GM19438 (cell line): ENCODE measurements at regions not wholly inside any gene's neighbourhood (a gene's known extent, or its start where the extent isn't known, plus 50 kb on each side); places are given as distances from the start of the nearest gene placed in this dataset.

Experiments
- ATAC-seq: cut with Tn5 transposase; IDR thresholded peaks from one replicate; pipeline ENCODE4 v1.9.1; 2021; ENCODE audit warnings: low read depth; ENCODE audit not compliant: unreplicated experiment

GRCh38 chr2:226623587-226624368, 175.8 kb downstream of the IRS1 start:
- ATAC-seq = no peak

- no peak for ATAC-seq
Observed at GRCh38 chr2:226622484-226622883, 177.1 kb downstream of the IRS1 start.

- ATAC-seq = no peak
Observed at GRCh38 chr2:226620176-226620575, 179.4 kb downstream of the IRS1 start.

- no peak for ATAC-seq
Observed at GRCh38 chr2:226619707-226620106, 179.9 kb downstream of the IRS1 start.

GRCh38 chr2:226618875-226619605, 180.6 kb downstream of the IRS1 start:
- no peak for ATAC-seq

- no peak for ATAC-seq
Observed at GRCh38 chr2:226618544-226618874, 181.1 kb downstream of the IRS1 start.

GRCh38 chr2:226615891-226616290, 183.7 kb downstream of the IRS1 start:
- ATAC-seq = no peak

GRCh38 chr2:226611944-226612318, 187.7 kb downstream of the IRS1 start:
- ATAC-seq = no peak

- no peak for ATAC-seq
Observed at GRCh38 chr2:226611196-226611943, 188.2 kb downstream of the IRS1 start.

GRCh38 chr2:226609366-226609765, 190.3 kb downstream of the IRS1 start:
- no peak for ATAC-seq

- ATAC-seq = no peak
Observed at GRCh38 chr2:226608451-226608850, 191.2 kb downstream of the IRS1 start.

- no peak for ATAC-seq
Observed at GRCh38 chr2:226607379-226607778, 192.2 kb downstream of the IRS1 start.

- no peak for ATAC-seq
Observed at GRCh38 chr2:226605642-226606041, 194.0 kb downstream of the IRS1 start.

GRCh38 chr2:226603606-226604005, 196.0 kb downstream of the IRS1 start:
- no peak for ATAC-seq

GRCh38 chr2:226601881-226602662, 197.5 kb downstream of the IRS1 start:
- ATAC-seq = no peak

- ATAC-seq = no peak
Observed at GRCh38 chr2:226600802-226601201, 198.8 kb downstream of the IRS1 start.

GRCh38 chr2:226600184-226600583, 199.4 kb downstream of the IRS1 start:
- no peak for ATAC-seq

- no peak for ATAC-seq
Observed at GRCh38 chr2:226589043-226589442, 210.6 kb downstream of the IRS1 start.

GRCh38 chr2:226585130-226585561, 214.5 kb downstream of the IRS1 start:
- no peak for ATAC-seq

GRCh38 chr2:226584518-226585055, 215.0 kb downstream of the IRS1 start:
- no peak for ATAC-seq
